Kidney tubule cell (primary cell): ENCODE measurements at regions not wholly inside any gene's neighbourhood (a gene's known extent, or its start where the extent isn't known, plus 50 kb on each side); places are given as distances from the start of the nearest gene placed in this dataset.
A peak's percentile ranks its signal among the peaks of the same experiment; 100 is the strongest.

Experiments used
- DNase-seq: peaks from one replicate; pipeline ENCODE4 v3.0.0-alpha.2; 2018; ENCODE audit warnings: low spot score

DNA sequence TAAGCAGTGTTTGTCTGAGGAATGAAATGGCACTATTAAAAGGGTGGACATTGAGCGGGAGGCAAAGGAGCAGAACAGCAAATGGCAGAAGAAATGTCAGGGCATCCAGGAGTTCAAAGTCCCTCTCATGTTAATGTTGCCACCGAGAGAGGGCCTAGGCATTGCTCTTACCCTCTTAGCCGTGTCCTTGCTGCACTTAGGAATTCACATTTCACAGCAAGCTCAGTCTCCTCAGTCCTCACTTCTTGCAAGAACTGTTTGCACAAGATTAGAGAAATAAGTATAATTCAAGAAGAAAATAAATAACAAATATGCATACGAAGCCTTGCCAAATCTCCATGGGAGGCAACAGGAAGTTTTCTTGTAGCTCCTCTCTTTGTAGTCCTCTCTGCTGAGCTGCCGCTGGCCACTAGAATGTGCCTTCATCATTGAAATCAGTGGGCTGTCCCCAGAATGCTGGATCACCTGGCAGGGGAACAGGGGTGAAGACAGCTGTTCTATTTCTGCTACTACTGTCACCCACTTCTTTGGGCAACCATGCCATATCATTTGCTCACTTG, 205.8 kb downstream of the ZNF326 start:
- DNase-seq, result no peak

DNA sequence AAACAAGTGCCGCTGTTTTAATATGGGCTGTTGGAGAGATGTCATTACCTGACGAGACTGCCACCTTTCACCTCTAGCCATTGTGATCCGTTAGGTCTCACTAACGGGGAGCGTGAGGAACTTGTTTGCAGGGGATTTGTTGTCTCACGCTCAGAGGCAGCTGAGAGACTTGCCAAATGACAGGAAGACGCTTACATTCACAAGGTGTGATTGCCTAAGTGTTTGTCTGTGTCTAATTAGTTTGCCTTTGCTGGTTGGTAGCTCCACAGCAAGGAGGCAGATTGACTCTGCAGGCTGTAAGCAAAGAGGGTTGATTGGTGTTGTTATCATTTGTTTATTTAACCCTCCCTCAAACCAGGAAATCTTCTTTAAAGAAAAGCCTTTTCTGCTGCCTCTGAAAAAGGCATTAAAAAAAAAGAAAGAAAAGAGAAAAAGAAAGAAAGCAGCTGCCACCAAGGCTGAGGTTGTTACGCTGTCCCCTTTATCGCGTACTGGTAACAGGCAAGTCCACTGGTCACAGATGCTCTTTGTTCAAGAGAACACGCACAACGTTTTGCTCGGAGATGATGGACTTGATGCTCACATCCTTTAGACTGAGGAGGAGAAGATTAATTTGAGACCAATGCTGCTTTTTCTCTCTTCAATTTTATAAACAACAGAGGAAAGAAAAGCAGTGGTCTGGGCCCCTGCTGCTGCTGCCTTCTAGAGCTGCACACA, 203.9 kb downstream of the ZNF326 start:
- DNase-seq, result no peak

DNA sequence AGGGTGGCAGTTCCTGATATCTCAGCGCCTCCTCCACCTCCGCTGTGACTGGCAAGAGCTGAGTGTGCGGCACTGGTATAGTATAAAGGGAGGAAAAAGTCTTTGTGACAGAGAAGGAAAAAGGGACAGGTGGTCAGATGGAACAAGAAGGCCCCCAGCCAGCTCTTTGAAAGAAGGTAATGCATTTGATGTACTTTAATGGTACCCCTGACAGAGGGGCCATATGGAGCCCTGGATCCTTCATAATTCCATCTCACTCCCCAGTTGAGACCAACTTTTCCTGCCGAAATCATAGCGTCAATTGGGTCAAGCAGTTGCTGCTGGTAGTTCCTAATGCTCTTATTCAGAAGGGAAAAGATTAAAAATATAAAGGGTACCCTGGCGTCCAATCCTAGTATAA, 198.2 kb downstream of the ZNF326 start:
- no peak for DNase-seq

DNA sequence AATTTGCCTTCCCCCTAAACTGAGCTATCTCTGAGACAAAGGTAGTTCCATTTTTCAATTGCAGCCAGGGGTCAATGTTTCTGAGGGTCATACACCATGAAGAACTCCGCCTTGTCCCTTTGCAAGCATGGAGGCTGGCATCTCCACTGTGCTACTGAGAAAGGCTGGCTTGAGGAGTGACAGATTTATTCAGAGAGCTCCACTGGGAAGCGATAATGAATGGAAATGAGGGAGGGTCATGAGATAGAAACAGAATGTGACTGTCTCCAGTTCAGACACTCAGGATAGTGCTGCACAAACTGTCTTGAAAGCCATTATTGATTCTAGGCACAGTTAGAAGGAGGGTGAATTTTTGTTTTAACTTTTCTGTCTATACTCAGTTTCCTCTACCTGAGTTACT, 197.5 kb downstream of the ZNF326 start:
- DNase-seq, result no peak

DNA sequence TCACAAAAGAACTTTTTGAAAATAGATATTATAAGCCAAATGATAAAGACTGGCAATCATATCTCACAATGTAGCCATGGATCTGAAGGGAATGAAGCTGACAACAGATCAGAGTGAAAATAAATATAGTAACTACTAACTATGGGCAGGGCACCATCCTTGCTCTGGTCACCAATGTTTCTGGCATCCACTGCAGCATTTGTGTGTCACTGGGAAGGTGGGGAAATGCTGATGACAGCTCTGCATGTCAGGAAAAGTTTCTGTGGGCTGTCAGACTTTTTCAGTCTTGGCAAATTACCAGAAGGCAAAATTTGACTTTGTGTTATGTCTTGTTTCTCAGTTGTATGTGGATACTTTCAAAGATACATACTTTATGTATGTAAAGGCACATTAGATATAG, 195.6 kb downstream of the ZNF326 start:
- DNase-seq, result no peak

DNA sequence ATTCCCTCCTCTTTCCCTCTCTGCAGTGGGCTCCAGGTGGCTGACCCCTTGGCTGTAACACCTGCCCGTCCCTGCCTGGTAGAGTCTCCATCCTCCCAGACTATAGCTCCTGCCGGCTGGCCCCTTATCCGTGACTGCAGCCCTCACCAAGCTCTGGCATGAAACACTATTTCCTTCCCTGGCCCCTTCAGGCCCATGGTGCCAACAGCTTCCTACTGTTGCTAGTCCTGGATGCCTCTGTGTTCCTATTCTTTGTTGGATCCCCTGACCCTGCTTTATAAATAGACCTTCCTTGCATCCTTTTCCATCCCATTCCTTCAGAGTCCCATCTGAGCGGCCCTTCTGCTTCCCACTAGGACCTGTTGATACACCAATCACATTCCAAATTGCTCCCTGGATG, 195.0 kb downstream of the ZNF326 start:
- DNase-seq, result no peak

DNA sequence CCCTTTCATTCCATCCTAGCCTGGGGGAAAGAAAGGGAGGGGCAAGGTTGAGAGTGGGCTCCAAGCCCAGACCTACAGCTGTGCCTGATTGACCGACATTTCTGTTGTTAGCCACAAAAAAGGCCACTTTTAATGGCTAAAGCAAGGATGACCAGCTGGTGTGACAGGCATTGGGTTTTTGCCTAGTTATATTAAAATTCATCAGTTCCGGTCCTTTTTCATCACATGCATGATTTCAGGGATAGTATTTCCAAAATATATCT, 192.3 kb downstream of the ZNF326 start:
- DNase-seq, result no peak

DNA sequence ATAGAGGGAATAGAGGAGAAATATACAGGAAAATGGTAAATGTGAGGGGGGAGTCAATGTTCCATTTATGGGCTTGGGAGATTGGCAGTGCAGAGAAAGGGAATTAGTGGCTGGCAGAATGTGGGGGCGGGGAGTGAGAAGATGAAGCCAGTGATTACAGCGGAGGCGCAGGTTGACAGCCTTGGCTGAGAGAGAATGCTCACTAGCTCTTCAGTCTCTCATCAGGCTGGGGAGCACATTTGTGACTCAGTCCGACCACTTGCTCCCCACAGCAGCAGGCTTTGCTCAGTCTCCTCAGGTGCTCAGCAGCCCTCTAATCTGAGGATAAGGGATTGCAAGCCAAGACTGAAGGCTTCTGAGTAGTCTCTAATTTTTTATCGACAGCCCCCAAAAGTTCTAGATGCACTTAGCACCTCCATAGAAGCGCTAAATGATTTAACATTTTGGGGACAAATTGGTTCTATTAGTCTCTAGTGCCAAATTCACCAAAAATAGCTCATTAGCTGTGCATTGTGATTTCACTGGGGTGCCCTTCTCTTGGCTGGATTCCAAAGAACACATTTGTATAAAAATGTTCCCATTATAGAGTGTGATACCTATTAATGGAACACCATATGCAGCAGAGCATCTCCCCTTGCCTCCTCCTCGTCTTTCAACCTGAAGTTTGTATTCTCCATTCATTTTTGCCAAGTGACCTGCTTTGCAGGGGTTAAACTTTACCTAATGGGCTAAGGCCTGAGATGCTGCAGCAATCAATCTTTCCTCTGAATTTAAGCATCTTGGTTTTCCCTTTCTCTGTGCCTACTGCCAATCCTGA, 191.8 kb downstream of the ZNF326 start:
- no peak for DNase-seq

DNA sequence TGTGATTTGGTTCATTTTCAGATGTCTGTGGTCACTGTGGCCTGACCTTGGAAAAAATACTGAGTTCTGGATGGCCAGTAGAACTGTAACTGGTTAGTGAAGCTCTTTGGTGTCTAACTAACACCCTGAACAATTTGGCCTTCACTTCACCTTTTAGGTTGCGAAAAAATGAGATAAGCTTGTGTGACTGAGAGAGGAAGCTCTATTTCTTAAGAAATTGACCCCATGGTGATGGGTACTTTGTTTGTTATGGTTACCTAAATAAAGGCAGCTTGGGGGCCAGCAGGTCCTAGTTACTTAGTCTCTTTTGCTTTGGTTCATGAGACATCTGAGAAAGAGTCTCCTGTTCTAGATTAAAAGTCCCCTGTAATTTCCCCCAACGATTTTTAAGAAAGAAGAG, 181.6 kb downstream of the ZNF326 start:
- DNase-seq, result peak; percentile 67

DNA sequence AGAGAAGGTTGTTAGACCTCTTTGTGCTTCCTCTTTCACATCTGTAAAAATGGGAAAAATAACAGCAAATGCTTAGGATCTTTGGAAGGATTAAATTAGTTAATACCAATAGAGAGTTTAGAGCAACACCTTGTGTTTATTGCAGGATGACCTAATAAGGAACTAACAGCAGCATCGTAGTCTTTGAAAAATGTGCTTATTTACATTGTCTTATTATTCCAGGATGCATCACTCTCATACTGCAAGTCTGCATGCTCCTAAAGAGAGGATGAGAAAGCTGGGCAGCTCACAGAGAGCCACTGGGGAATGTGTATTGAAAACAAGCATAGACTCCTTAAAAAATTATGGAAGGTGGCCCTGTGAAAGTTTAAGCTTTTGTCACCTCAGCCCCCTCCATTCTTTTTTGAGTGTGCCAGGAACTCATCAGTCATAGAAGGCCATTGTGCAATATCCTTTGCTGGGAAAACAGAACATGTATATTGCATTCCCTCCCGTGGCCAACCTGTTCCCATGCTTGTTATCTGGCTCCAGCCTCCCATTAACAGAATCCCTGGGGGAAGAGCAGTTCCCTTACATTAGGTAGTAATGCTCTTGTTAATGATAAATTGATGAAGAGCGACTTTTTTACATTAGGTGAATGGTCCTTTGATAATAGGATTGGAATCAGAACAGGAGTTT, 180.7 kb downstream of the ZNF326 start:
- DNase-seq, result peak; percentile 3

DNA sequence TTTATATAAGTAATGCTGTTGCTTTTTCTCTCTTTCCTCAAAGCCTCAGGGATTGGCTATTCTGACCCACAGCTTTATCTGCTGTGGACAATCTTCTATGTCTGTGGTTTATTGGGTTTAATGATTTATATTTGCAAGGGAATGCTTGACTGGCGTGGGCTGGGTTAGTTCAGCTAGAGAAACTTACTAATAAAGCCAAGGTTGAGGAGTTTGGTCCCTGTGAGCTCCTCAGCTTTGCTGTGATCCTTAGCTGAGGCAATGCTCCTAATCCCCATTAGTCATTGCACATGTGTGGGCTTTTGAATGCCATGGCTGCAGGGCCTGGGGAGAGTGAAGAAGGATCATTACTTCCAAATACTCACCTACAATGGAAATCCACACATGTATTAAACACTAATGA, 179.3 kb downstream of the ZNF326 start:
- DNase-seq, result peak; percentile 87

DNA sequence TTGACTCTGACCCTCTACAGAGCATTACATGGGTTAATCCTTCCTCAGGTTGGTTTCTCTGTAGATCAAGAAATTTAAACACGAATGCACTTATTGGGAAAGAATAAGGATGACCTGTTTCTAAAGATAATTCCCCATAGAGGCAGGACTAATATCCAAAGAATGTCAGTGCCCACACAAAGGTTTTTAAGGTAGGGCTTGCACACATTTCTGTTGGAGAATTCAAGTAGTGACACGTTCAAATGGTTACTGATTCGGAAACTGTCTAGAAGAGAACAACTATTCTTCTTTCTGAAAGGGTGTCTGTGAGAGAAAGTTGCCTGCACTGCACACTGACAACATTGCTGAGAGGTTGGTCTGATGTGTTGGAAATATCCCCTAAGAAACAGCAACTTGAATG, 167.3 kb downstream of the ZNF326 start:
- peak; percentile 26 for DNase-seq

DNA sequence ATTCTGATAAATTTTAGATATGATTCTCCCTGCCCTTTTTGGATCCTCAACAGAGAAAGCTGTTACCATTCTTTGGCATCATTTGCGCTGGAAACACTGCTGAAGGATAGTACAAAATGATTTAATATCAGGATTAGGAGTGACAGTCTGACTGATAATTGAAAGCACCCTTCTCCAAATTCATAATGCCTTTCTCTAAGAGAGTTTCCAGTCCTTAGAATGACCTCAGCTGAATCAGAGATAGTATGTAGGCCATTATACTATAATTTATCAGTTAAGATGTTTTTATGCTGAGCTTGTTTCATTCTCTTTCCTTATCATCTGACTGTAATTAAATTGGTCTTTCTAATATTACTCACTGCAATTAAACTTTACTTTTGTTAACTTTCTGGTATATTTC, 166.7 kb downstream of the ZNF326 start:
- no peak for DNase-seq

DNA sequence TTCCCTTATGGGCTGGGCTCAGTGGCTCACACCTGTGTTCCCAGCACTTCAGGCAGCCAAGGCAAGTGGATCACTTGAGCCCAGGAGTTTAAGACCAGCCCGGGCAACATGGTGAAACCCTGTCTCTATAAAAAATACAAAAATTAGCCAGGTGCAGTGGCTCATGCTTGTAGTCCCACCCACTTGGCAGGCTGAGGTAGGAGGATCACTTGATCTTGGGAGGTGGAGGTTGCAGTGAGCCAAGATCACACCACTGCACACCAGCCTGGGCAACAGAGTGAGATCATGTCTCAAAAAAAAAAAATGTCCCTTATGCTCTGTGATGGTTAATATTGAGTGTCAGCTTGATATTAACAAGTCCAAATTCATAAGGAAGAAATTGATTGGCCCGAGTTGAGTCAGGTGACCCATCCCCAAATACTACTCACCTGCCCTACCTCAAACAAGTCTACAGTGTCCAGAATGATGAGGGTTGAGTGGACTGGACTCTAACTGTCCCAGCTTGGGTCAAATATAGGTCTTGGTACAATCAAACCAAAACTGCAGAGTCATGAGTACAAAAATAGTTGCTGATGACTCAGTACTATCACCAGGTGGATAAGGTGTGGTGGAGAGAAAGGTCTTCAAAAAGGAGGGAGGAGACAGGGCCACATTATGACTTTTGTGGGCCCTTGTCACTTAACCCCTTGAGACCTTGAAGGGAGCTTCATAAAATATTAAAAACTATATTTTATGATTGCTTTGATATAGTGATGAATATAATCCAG, 161.0 kb downstream of the ZNF326 start:
- no peak for DNase-seq

DNA sequence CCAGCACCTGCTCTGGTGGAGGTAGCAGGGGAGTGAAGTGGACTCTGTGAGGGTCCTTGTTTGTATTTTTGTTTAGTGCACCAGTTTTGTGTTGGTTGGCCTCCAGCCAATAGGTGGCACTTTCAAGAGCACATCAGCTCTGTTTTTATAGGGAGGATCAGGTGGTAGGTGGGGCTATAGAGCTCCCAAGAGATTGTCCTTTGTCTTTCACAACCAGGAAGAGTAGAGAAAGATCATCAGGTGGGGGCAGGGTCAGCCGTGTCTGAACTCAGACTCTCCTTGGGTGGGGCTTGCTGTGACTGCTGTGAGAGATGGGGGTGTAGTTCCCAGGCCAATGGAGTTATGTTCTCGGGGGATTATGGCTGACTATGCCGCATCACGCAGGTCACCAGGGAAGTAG, 159.8 kb downstream of the ZNF326 start:
- no peak for DNase-seq

DNA sequence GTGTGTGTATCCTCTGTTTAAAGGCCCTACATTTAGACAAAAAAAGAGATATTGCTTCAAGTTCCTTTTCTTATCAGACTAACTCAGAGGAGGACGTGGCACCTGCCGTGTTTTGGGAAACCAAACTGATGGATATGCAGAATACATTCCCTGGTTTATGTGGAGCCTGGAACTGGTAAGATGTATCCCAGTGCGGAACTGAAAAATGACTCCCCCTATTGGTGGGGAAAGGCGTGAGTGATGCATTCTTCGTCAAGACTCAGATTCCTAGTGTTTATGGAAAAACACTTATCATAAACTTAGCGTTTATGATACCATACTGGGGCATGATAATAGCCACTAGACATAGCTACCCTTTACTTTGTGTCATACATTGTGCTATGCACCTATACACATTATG, 154.2 kb downstream of the ZNF326 start:
- no peak for DNase-seq

DNA sequence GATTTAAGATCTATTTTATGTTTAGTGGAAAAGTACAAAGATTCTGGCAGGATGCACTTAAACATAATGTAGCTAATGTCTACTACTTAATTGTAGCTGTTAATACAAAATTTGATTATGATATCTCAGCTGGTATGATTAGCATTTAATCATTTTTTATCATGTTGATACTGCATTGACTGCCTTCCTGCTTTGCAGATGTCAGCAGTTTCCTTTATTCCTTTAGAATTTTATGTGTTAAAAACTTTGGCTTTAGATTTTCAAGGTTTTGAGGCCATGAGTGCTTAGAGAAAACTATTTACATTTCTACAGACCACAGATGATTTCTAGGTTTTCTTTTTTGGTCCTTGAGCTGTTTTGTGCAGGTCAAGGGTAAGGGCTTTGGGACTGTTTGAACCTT, 152.2 kb downstream of the ZNF326 start:
- no peak for DNase-seq

DNA sequence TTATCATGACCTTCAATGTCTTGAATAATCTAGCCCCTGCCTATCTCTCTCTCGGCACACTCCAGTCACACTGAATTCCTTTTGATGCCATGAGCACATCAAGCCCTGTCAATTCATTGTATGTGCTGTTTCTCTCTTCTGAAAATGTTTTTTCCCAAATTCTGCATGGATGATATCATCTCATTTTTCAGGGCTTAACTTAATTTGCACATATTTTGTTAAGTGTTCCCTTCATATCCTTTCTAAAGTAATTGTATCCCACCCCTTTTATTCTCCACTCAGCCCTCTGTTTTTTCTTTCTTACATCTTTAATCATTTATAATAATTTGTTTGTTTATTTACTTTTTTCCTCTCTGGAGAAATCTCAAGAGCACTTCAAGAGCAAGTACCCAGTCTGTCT, 149.9 kb downstream of the ZNF326 start:
- no peak for DNase-seq

DNA sequence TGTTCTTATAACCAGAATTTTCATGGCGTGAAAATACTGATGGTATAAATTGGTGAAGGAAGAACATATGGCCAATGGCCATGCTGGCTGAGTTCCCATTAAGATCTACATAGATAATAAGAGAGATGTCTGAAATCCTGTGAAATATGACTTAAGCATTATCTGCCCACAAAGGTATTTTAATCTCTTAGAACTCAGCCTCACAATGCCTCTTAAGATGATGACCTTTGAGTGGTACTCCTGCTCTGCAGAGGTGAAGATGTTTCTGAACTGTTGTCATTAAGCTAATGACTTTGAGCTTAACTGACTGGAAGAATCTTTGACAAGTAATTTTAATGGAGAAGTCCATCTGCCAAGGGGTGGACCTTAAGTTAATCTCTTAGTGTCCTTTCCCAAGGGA, 148.7 kb downstream of the ZNF326 start:
- DNase-seq, result no peak

DNA sequence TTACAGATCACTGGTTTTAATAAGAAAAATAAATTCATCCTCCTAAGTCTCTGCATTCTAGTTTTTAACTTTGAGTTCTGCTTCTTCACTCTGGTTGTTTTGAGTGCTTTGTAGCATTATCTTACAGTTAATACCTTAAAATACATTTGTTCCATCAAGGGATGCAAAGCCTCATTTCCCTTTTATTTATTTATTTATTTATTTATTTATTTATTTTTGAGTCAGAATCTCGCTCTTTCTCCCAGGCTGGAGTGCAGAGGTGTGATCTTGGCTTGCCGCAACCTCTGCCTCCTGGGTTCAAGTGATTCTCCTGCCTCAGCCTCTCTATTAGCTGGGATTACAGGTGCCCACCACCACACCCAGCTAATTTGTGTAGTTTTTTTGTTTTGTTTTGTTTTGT, 147.8 kb downstream of the ZNF326 start:
- no peak for DNase-seq

DNA sequence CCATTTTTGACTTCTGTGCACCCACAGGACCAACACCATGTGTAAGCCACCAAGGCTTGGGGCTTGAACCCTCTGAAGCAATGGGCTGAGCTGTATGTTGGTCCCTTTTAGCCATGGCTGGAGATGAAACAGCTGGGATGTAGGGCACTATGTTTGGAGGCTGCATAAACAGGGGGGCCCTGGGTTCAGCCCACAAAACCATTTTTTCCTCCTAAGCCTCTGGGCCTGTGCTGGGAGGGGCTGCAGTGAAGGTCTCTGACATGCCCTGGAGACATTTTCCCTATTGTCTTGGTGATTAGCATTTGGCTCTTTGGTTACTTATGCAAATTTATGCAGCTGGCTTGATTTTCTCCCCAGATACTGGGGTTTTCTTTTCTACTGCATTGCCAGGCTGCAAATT, 144.9 kb downstream of the ZNF326 start:
- no peak for DNase-seq

DNA sequence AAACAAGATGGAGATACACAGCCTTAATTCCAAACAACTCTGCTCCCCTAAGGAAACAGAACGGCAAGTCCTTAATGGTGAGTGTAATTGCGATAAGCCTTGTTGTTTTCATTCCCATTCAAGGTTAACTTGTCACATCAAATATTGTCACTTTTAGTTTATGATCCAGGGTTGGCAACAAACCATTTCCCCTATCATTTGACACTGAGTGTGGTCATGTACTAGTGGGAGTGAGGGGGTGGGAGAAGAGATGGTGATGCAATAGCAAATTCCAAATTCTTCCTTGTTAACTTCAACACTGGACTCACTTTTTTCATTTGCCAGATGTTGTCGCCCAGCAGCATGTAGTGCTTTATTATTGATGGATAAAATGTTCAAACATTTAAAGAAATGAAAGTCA, 140.4 kb downstream of the ZNF326 start:
- no peak for DNase-seq
